GM10266 (cell line): ENCODE measurements at regions not wholly inside any gene's neighbourhood (a gene's known extent, or its start where the extent isn't known, plus 50 kb on each side); places are given as distances from the start of the nearest gene placed in this dataset.

Experiments
- DNase-seq: peaks from one replicate; pipeline ENCODE4 v3.0.0; 2012; ENCODE audit errors: extremely low spot score
- TF ChIP-seq, protein P1 (sequence below): IDR thresholded peaks from 2 replicates; pipeline ENCODE4 v1.5.1; 2012; ENCODE audit warnings: mild to moderate bottlenecking, low read depth; ENCODE audit not compliant: control insufficient read depth, insufficient read depth; ENCODE audit errors: missing control alignments

DNA sequence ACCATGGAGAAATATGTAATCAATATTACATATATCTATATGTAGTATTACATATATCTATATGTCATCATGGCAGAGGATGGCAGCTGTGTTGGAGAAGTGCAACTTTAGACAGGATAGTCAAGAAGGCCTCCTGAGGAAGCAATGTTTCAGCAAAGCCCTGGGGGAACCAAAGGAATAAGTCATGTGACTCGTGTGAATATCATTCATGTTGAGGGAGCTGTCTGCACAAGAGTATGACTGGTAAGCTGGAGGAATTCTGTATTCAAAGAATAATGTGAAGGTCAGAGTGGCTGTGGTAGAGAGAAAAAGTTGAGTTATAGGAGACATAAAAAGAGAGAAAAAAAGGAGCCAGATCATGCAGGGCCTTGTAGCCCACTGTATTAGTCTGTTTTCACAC, 92.9 kb upstream of the EDNRA start:
- no peak for DNase-seq
- TF ChIP-seq, protein P1, sequence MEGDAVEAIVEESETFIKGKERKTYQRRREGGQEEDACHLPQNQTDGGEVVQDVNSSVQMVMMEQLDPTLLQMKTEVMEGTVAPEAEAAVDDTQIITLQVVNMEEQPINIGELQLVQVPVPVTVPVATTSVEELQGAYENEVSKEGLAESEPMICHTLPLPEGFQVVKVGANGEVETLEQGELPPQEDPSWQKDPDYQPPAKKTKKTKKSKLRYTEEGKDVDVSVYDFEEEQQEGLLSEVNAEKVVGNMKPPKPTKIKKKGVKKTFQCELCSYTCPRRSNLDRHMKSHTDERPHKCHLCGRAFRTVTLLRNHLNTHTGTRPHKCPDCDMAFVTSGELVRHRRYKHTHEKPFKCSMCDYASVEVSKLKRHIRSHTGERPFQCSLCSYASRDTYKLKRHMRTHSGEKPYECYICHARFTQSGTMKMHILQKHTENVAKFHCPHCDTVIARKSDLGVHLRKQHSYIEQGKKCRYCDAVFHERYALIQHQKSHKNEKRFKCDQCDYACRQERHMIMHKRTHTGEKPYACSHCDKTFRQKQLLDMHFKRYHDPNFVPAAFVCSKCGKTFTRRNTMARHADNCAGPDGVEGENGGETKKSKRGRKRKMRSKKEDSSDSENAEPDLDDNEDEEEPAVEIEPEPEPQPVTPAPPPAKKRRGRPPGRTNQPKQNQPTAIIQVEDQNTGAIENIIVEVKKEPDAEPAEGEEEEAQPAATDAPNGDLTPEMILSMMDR, result no peak

DNA sequence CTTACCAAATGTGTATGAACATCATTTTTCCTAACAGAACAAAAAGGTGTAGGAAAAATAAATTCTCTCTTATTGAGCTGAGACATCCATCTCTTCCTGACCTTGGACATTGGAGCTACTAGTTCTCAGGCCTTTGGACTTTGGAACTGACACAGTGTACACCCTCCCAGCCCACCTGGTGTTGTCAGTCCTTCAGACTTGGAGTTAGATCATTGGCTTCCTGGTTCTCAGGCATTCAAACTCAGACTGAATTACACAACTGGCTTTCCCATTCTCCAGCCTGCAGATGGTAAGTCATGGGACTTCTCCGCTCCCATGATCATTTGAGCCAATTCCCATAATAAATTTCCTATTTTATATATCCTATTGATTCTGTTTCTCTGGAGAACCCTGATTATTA, 84.8 kb upstream of the EDNRA start:
- no peak for DNase-seq
- TF ChIP-seq, protein P1, result no peak

DNA sequence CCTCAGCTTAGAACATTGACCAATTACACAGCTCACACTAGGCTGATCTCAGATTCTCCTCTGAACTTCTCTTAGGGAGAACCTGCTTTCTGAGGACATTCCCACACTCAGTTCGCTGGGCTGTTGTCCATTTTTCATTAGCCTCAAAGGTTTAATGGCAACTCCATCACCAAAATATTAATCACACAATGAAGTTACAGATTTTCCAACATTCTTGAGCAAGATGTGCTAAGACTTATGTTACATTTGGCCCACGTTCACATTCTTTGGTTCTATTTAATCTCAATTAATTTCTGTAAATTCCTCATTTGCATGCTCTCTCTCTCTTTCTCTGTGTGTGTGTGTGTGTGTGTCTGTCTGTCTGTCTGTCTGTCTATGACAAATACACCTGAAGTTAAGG, 82.3 kb upstream of the EDNRA start:
- TF ChIP-seq, protein P1, result no peak

DNA sequence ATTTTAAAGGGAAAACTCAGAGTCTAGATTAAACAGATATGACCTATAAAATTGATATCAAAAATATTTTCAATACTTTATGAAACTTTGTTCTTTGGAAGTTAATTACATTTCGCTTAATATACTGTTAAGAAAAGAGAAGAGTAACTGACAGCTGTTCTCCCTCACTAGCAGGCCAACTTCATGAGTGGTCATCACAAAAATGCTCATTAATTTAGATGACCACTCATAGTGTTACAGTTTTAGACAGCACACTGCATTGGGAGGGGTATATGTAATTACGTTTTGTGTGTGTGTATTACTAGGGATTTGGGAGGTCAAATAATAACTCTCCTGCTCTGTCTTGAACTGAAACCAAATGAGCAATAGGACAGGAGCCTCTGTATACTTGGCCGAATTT, 80.2 kb upstream of the EDNRA start:
- no peak for DNase-seq
- TF ChIP-seq, protein P1, result no peak

More for the DNA sequence above, 82.3 kb upstream of the EDNRA start:
- DNase-seq, result no peak

GRCh38 chr4:147401221-147401620, 79.7 kb upstream of the EDNRA start:
- DNase-seq, result no peak
- TF ChIP-seq, protein P1, result no peak

GRCh38 chr4:147407261-147408045, 73.4 kb upstream of the EDNRA start:
- no peak for DNase-seq
- TF ChIP-seq, protein P1, result peak; percentile 40

DNA sequence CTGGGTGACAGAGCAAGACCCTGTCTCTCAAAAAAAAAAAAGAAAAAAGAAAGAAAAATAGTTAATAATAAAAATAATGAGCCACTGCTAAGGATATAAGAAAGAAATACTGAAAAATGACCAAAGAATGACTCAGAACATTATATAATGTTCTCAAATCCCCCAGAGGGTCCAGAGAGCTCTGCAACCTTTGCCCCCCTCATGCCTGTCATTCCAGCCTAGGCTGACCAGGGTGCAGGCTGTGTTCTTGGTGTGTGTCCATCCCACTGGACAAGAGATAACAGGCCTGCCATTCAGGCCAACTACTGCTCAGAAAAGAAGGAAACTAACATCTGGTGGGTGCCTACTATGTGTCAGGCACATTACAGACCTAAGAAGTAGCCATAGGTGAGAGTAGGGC, 72.7 kb upstream of the EDNRA start:
- no peak for DNase-seq
- TF ChIP-seq, protein P1, result no peak
